GM18519 (cell line): ENCODE measurements at regions not wholly inside any gene's neighbourhood (a gene's known extent, or its start where the extent isn't known, plus 50 kb on each side); places are given as distances from the start of the nearest gene placed in this dataset.
"Not testable (repeated sequence)": the region's sequence is repeated elsewhere in the genome, so short reads cannot be mapped to it uniquely, and the experiment has no call there.

ENCODE experiments used
- ATAC-seq: cut with Tn5 transposase; IDR thresholded peaks from one replicate; pipeline ENCODE4 v1.9.1; 2021; ENCODE audit warnings: mild to moderate bottlenecking, moderate library complexity; ENCODE audit not compliant: unreplicated experiment, low FRiP score

DNA sequence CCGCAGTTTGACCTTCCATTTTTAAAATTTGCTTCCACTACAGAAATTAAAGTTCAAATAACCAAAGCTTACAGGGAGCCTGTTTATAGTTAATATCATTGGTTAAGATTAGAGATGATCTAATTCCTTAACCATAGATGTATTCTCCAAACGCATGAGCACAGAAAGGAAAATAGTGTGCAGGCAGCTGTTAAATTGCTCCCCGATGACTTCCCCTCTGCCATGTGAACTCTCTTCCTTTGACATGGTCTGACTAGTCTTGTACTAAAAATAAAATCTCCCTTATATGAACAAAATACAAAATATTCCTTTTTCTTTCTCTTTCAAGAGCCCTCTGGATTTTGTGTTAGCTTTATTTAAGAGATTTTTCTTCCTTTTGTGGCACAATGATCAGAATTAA lies 507.6 kb upstream of the AMELY start:
- ATAC-seq = no peak

DNA sequence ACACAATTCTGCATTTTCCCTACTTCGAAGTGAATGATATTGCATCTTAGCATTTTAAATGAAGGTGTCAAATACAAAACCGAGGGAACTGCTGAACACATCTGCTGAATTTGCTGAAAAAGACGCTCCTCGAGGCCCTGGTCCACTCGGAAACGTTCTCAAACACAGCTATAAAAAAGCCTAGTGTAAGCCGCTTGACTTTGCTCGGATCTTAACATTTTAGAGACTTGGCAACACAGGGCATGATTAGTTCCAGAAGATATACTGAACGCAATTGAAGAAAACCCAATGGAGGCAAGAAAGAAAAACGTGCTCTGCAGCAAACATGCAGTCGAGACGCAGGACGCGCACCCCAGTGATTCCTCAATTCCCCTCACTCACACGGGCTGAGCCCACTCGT lies 506.4 kb upstream of the AMELY start:
- no peak for ATAC-seq

DNA sequence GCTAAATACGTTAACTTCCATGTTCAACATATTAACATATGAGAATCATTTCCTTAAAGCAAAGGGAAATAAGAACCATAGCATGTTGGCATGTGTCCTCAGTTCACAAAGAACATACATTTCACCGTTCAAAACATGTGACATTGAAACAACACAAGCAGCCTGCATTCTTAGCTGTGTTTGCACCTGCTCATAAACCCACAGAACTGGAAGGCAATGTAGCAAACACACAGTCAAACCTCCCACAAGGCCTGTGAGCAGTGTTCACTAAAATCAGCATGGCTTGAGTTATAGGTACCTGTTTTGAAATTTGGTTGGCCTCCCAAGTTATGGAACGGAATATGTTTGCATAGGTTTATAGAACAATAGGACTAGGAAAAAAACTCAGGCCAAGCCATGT lies 504.9 kb upstream of the AMELY start:
- no peak for ATAC-seq

DNA sequence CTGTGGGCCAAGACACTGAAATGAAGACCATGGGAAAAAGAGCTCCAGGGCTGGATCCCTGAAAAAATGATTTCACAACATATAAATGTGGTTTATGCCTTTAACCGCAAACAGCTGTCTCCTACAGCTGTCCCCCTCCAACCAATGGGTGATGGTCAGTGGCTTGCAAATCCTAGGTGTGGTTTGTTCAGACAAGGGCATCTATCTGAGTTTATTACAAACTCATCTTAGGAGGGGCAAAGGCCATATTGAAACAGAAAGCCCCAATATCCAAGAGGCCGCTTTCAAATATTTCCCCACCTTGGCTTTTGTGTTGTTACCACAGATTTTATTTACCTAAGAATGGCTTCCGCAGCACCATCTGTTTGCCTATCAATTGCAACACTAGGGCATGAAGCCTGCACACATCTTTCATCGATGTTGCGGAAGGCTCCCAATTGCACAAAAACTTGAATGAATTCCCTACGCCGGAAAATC lies 503.6 kb upstream of the AMELY start:
- ATAC-seq = no peak

DNA sequence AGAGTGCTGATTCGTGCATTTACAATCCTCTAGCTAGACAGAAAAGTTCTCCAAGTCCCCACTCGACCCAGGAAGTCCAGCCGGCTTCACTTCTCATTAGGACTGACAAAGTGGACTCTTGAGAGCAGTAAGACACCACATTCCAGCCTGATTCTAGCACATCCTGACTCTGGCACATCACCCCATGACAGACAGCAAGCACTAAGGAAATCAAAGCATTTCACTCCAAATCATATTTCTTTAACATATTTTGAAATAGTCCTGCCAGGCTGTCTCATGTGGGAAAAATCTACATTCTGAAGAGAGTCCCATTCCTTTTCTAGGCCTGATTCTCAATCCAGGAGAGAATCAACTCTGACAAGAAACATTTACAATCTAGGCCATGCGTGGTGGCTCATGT lies 478.5 kb upstream of the AMELY start:
- ATAC-seq = no peak

DNA sequence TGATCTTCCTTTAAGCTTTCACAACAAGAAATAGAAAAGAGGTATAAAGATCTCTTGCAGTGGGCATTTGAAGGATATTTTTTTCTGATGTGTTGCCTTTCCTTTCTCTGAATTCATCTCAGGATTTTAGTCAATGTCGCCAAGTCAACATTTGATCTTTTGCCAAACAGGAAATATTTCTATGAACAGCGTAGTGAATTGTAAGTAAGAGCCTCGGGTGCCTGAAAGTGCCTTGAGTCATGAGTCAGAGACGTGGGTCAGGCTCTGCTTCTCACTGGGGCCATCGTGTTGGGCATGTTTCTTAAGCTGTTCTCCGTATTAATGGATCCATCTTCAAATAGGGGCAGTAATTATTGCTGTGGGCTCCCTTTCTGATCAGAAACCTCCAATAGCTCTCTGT lies 471.4 kb upstream of the AMELY start:
- ATAC-seq = no peak

DNA sequence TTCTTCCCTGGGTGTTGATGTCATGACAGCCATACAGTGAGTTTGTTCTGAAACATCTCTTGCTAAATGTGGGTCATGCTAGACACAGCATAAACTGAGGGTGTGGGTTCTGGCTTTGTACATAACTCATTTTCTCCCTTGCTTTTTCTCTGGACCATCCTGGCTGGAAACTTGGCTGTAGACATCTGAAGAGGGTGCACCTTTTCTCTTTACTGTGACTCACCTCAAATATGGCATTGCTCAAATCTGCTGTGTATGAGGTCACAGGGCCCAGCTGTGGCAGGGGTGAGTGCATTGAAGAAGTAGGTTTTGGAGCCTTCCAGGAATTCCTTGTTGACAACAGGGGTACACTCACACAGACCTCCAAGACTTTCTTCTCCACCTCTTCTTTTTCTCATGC lies 465.5 kb upstream of the AMELY start:
- ATAC-seq = no peak

DNA sequence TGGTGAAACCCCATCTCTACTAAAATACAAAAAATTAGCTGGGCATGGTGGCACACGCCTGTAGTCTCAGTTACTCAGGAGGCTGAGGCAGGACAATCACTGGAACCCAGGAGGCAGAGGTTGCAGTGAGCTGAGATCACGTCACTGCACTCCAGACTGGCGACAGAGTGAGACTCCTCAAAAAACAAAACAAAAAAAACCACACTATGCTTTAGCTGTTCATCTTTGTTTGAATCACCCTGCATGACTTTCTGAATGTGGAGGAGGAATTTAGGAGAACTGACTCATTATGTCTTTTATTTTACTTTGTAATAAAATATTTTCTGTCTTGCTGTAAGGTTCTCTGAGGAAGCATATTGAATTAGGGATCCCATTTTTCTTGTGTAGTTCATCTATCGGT lies 462.9 kb upstream of the AMELY start:
- not testable (repeated sequence) for ATAC-seq

DNA sequence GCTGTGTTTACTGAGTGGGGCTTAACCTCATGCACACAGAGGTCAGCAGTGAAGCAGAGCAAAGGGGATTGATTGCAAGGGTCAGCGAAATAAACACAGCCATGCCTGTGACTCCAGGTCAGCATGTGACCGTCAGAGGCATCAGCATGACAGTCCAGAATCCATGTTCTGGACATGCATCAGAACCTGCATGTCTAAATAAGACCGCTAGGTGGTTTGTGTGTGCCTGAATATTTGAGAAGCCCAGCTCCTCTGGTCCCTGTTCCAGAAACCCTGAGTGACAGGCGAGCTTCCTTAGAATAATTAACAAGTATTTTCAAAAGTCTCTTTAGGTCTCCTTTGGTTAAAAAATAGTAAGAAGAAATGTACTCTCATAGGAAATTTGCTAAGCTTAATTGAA lies 460.4 kb upstream of the AMELY start:
- ATAC-seq = not testable (repeated sequence)

DNA sequence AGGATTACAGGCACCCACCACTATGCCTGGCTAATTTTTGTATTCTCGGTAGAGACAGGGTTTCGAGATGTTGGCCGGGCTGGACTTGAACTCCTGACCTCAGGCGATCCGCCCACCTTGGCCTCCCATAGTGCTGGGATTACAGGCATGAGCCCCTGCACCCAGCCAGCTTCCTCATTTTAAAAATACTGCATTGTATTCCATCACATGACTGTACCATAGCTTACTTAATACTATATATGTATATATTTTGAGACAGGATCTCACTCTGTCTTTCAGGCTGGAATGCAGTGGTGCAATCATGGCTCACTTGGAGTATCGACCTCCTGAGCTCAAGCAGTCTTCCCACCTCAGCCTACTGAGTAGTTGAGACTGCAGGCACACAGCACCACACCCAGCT lies 459.5 kb upstream of the AMELY start:
- not testable (repeated sequence) for ATAC-seq

DNA sequence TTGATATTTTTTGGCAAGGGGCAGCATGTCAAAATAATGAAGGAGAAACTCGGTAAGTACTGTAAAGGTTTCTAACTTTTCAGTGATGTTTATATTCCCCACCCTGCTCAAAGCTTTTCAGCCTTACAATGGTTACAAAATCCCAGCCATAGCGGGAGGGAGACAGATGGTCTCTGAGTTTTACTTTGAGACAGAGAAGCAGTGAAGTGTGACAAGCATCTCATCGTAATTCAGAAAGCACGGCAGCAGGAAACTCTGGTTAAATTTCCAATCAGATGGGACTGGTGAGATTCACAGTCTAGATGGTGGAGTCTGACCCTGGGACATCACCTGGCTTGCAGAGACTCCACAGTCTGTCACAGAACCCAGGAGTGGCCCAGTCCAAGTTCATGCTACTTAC lies 448.0 kb upstream of the AMELY start:
- ATAC-seq = no peak

DNA sequence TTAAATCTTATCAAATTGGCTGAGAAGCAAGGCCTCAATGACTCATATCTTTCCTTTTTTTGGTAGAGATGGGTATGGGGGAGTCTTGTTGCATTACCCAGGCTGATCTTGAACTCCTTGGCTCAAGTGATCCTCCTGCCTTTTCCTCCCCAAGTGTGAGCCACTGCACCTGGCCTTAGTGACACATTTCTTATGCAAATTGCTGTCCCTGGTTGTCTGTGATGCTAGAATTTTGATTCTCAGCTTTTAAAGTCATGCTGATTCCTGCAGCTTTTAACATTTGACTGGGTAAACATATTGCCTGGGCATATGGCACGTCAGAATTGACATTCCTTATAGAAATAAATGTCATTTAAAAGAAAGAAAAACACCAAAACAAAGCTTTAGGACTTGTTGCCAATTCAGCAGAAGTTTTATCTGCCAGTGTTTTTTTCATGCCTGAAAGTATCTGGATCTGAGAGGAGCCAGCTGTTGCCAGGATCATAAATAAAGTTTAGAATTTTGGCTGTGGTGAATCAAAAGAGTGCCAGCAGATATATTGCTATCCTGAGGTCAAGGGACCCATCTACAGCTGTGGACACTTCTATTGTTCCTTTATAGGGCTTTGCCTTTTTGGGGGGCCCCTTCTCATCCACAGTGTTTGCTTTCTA lies 446.7 kb upstream of the AMELY start:
- no peak for ATAC-seq

DNA sequence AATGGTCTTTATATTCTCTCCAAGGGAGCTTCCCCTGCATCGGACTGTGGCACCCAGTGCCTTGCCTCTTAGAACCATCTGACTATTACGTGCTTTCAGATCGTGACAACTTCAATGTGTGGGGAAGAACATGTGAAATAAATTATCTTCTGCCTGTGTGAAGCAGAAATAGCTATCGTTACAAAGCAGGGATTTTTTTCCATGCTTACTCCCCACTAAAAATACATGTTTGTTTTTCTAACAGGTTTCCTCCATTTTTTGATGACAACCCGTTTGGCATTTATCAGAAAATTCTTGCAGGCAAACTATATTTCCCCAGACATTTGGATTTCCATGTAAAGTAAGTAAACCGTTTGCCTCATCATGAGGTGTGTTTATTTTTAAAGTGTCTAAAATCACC lies 444.3 kb upstream of the AMELY start:
- not testable (repeated sequence) for ATAC-seq

DNA sequence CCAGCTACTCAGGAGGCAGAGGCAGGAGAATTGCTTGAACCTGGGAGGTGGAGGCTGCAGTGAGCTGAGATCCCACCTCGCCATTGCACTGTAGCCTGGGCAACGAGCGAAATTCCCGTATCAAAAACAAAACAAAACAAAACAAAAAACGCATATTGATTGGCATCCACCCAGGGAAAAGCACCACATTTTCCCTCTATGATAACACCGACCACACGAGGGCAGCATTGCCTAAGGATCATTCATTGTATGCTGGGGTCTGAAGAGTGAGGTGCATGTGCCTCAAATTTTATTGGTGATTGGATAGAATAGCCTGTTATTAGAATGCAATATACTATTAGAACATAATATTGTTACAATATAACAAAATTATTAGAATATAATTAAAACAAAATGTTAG lies 433.1 kb upstream of the AMELY start:
- ATAC-seq = peak; percentile 44

DNA sequence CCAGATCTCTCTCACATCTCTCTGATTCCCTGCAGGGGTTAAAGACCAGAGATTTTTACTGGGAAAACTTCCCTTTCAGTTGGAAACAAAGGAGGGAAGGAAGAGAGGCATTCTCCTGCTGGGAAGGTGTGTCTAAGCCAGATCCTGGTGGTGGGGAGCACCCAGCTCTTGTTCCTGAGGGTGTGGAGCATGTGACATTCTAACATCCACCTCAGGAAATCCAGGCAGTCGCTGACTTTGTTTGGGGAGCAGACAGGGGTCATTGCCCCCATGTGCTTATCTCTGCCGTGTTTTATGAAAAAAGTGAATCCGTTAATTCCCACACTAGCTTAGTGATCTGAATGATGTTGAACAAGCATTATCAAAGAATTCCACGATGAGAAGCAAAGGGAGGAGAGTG lies 431.7 kb upstream of the AMELY start:
- no peak for ATAC-seq

DNA sequence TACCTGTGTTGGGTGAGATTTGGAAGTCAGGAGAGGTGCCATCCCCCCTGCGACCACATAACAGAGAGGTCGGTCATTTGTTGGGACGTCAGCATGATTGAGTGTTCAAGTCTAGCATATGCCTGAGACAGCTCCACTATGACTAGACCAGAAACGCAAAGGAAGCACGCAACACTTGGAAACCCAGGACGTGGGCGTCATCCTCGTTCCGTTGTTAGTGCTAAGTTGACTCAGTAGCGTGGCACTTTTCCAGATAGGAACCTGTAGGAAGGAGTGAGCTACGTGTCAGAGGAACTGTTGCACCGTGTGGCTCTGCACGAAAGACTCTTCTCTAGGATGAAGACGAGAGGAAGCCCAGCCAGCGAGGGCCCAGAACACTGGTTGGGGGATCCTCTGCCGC lies 431.2 kb upstream of the AMELY start:
- not testable (repeated sequence) for ATAC-seq

DNA sequence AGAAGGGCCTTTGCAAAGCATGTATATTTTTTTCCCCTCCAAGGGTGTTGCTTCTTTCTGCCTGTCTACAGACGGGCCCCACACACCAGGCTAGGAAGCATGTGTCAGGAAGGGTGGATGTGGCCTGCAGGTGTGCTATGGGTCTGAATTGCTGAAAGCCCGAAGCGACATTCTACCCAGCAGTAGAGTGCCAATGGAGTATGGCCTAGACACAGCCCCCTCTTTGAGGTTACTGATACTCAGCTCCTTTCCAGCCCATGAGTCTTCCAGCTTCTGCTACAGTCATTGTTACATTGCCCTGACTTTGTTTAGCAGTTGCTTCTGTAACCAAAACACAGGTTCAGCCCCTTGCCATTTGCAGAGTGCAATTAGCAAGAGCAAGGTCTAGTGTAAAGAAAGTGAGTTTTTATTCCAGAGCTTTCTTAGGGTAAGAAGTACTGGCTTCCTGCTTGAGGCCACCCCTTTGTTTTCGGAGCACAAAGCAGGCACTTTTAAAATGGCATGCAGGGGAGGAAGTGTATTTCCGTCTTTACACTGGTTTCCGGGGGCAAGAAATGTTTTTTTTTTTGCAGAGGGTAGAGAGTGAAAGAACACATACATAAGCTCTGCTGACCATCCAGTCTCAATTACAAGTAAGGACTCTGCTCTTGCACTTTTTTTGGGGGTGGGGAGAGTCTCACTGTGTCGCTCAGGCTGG lies 428.0 kb upstream of the AMELY start:
- ATAC-seq = no peak

DNA sequence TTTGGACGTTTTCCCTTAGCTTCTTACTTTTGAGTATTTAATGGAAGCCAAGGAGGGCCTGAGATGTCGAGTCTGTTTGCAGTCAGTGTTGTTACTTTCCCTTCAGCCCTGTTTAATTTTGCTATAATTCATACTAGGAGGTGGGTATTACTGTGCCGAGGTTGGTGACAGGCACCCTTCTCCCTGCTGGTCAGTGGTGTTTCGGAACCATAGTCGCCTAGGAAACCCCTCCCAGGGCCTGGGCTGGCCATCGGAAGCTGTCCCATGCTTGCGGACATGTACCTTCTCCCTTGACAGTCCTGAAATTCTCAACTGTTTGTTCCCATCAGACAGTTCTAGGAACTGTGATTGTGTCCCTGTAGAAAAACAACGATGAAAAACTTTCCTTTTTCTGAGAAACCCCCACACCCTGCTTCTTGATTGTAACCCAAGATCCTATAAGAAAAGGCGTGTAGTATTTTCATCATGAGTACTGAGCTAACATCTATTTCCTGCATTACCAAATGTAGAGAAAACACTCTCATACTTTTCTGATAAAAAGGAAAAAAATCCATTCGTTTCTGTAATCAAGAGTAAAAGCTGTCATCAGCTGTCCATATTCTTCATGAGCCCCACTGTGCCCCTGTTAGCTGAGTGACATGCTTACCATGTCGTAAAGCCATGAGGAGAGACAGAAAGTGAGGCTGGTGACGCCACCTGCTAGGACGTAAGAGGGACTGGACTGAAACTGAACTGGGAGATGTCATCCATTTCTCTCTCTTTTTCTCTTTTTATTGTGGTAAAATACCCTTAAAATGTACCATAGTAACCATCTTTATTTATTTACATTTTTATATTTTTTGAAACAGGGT lies 424.7 kb upstream of the AMELY start:
- ATAC-seq = no peak

DNA sequence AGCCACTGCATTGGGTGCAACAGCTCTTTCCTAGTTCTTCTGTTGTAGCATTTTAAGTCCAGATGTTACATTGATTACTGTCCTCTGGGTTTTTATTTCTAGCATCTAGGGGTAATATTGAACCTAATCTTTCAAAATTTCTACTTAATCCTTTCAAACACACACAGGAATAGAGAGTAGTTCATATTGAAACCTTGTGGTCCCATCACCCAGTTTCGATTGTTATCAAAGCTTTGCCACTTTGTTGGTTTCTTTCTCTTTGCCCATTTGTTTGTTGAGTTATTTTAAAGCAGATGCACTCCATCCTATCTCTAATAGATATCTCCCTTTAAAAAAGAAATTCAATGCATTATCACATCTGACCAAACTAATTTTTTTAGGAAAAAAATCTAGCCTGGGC lies 422.9 kb upstream of the AMELY start:
- ATAC-seq = no peak

DNA sequence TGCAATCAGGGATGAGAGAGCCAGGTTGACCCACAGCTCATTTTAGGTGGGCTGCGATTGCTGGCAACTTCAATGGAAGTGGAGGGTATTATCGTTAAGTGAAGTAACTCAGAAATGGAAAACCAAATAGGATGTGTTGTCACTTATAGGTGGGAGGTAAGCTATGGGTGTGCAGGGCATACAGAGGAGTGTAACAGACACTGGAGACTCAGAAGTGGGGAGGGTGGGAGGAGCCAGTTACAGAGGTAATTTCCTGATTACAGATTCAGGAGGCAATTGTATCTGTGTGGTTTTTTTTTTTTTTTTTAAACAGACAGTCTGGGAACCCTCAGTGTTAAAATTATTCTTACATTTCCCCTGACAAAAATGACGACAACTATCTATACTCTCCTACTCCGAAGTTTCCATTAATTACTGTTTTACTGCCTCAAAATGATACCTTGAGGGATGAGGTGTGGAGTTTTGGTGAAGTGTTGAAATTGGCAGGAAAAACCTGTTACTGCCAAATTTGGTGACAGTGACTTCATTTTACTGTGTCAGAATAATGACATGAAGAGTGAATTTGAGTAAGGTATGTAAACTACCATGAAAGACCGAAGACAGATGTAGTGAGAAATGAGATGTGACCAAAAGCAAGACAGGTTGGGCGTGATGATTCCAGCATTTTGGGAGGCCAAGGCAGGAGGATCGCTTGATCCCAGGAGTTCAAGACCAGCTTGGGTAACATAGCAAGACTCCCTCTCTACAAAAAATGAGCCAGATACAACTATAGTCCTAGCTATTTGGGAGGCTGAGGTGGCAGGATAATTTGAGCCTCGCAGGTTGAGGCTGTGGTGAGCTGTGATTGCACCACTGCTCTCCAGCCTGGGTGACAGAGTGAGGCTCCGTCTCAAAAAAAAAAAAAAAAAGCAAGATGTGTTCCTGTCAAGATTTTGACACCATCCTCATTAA lies 415.0 kb upstream of the AMELY start:
- no peak for ATAC-seq
